MM.1S (cell line): ENCODE measurements at regions not wholly inside any gene's neighbourhood (a gene's known extent, or its start where the extent isn't known, plus 50 kb on each side); places are given as distances from the start of the nearest gene placed in this dataset.

Source experiments
- EZH2 ChIP-seq: fragments of 300-600 bp; sonication (generic); optimal IDR thresholded peaks from 2 replicates; pipeline ENCODE3; 2017; ENCODE audit warnings: low read depth, mild to moderate bottlenecking, antibody characterized with exemption, low read length, mixed read lengths
- TF ChIP-seq, protein P1 (sequence below): fragments of 300-600 bp; sonication (generic); IDR thresholded peaks from 2 replicates; pipeline ENCODE4 v1.5.1; 2016; ENCODE audit warnings: antibody characterized with exemption, low read length, mixed read lengths

DNA sequence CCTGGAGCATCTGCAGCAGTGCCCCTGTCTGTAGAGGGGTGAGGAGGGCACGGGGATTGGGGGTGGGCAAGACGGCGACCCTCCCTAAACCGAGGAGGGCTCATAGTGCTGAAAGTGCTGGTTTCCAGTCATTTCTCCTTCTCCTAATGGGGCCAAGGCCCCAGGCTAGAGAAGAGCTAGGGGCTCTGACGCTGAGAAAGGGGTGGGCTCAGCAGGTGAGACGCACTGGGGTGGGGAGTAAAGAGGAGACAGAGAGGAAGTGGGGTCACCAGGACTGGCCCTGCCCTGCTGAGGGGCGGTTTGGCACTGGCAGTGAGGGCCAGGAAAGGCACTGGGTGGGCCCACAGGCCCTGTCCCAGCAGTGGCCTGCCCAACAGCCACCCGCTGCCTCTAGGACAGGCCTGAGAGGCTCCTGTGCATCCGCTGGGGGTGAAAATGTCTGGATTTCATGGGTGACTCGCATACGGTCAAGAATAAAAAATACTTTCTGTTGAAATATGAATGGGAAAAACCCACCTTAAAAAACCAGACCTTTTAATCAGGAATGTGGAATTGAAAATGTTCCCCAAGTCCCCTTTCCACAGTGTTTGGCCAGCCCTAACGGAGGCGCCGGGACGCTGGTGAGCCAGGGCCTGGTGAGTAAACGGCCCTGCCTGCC, 122.4 kb upstream of the SMURF2 start:
- TF ChIP-seq, protein P1, sequence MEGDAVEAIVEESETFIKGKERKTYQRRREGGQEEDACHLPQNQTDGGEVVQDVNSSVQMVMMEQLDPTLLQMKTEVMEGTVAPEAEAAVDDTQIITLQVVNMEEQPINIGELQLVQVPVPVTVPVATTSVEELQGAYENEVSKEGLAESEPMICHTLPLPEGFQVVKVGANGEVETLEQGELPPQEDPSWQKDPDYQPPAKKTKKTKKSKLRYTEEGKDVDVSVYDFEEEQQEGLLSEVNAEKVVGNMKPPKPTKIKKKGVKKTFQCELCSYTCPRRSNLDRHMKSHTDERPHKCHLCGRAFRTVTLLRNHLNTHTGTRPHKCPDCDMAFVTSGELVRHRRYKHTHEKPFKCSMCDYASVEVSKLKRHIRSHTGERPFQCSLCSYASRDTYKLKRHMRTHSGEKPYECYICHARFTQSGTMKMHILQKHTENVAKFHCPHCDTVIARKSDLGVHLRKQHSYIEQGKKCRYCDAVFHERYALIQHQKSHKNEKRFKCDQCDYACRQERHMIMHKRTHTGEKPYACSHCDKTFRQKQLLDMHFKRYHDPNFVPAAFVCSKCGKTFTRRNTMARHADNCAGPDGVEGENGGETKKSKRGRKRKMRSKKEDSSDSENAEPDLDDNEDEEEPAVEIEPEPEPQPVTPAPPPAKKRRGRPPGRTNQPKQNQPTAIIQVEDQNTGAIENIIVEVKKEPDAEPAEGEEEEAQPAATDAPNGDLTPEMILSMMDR = no peak
- no peak for TF ChIP-seq EZH2
